Ectodermal cell (in vitro differentiated cells): ENCODE measurements at regions not wholly inside any gene's neighbourhood (a gene's known extent, or its start where the extent isn't known, plus 50 kb on each side); places are given as distances from the start of the nearest gene placed in this dataset.

Experiments used
- H3K27ac ChIP-seq: 2 replicates; pipeline ENCODE4 v1.7.0; 2013; ENCODE audit warnings: mild to moderate bottlenecking, low read depth, low read length; ENCODE audit not compliant: insufficient read depth, poor library complexity, severe bottlenecking
- H3K27me3 ChIP-seq: 2 replicates; pipeline ENCODE4 v1.7.0; 2013; ENCODE audit warnings: mild to moderate bottlenecking, low read length; ENCODE audit not compliant: insufficient read depth, control insufficient read depth, poor library complexity, severe bottlenecking
- H3K36me3 ChIP-seq: one replicate; pipeline ENCODE4 v1.7.0; 2013; ENCODE audit warnings: low read length; ENCODE audit not compliant: control insufficient read depth, insufficient read depth
- H3K4me1 ChIP-seq: one replicate; pipeline ENCODE4 v1.7.0; 2013; ENCODE audit warnings: low read length; ENCODE audit not compliant: control insufficient read depth, insufficient read depth
- H3K4me3 ChIP-seq: 2 replicates; pipeline ENCODE4 v1.7.0; 2013; ENCODE audit warnings: low read depth, low read length, control low read depth; ENCODE audit not compliant: insufficient read depth
- H3K9me3 ChIP-seq: 2 replicates; pipeline ENCODE4 v1.7.0; 2013; ENCODE audit warnings: mild to moderate bottlenecking, low read length, moderate library complexity; ENCODE audit not compliant: control insufficient read depth
- WGBS, 2 experiments: methylation state at CpG; one replicate each; pipeline ENCODE4 v1.1.7; 2013; ENCODE audit warnings: missing lambda C conversion rate in 2 of 2; 5-methylcytosine and 5-hydroxymethylcytosine counted together

GRCh38 chr15:23912191-23912590, 225.1 kb upstream of the NDN start:
- Histone ChIP-seq H3K4me3 (no peak overlapping the region), H3K27ac (no peak overlapping the region), H3K27me3 (no peaks in the 10 kb centered on the region), H3K9me3 (no peaks in the 10 kb centered on the region), H3K36me3 (no peaks in the 10 kb centered on the region), H3K4me1 (no peaks in the 10 kb centered on the region)
- WGBS, 2 experiments: 55 to 64% methylated on average over 12 of the region's 12 CpGs

GRCh38 chr15:23913081-23913480, 226.0 kb upstream of the NDN start:
- WGBS, 2 experiments: 71 to 76% methylated on average over 2 to 5 of the region's 5 CpGs
- H3K4me3 ChIP-seq: no peak overlapping the region

GRCh38 chr15:23913635-23914034, 226.5 kb upstream of the NDN start:
- no peaks in the 10 kb centered on the region for H3K36me3 ChIP-seq

More at GRCh38 chr15:23913081-23913480, 226.0 kb upstream of the NDN start:
- H3K36me3 ChIP-seq: no peaks in the 10 kb centered on the region
- no peaks in the 10 kb centered on the region for H3K27me3 ChIP-seq
- no peaks in the 10 kb centered on the region for H3K9me3 ChIP-seq
- H3K27ac ChIP-seq: no peak overlapping the region
- no peaks in the 10 kb centered on the region for H3K4me1 ChIP-seq

GRCh38 chr15:23924686-23925085, 237.6 kb upstream of the NDN start:
- Histone ChIP-seq H3K27me3 (no peaks in the 10 kb centered on the region), H3K4me1 (no peaks in the 10 kb centered on the region), H3K9me3 (no peaks in the 10 kb centered on the region), H3K4me3 (no peak overlapping the region), H3K36me3 (no peaks in the 10 kb centered on the region), H3K27ac (no peak overlapping the region)
- 82 to 93% methylated on average over 2 to 3 of the region's 3 CpGs for WGBS, 2 experiments

More at GRCh38 chr15:23913635-23914034, 226.5 kb upstream of the NDN start:
- no peaks in the 10 kb centered on the region for H3K4me1 ChIP-seq
- 85 to 94% methylated on average over 1 of the region's 1 CpG for WGBS, 2 experiments
- H3K4me3 ChIP-seq: no peak overlapping the region
- no peaks in the 10 kb centered on the region for H3K27me3 ChIP-seq
- no peak overlapping the region for H3K27ac ChIP-seq
- H3K9me3 ChIP-seq: no peaks in the 10 kb centered on the region

GRCh38 chr15:23954931-23955330, 267.8 kb upstream of the NDN start:
- H3K36me3 ChIP-seq: no peaks in the 10 kb centered on the region
- no peaks in the 10 kb centered on the region for H3K27me3 ChIP-seq
- H3K4me1 ChIP-seq: no peaks in the 10 kb centered on the region
- H3K27ac ChIP-seq: no peak overlapping the region
- H3K9me3 ChIP-seq: no peaks in the 10 kb centered on the region
- 87% methylated on average over 14 of the region's 14 CpGs for WGBS, 2 experiments
- no peak overlapping the region for H3K4me3 ChIP-seq

GRCh38 chr15:23983500-23984259, 296.6 kb upstream of the NDN start:
- H3K4me3 ChIP-seq: no peak overlapping the region

GRCh38 chr15:23994273-23994672, 307.2 kb upstream of the NDN start:
- peaks cover 9% of the 10 kb centered on the region for H3K9me3 ChIP-seq
- WGBS, 2 experiments: 76 to 80% methylated on average over 4 of the region's 4 CpGs
- no peaks in the 10 kb centered on the region for H3K36me3 ChIP-seq
- no peaks in the 10 kb centered on the region for H3K4me1 ChIP-seq
- H3K4me3 ChIP-seq: no peak overlapping the region
- no peaks in the 10 kb centered on the region for H3K27me3 ChIP-seq
- no peak overlapping the region for H3K27ac ChIP-seq

More at GRCh38 chr15:23983500-23984259, 296.6 kb upstream of the NDN start:
- Histone ChIP-seq H3K27me3 (no peaks in the 10 kb centered on the region), H3K27ac (no peak overlapping the region), H3K9me3 (peaks cover 2% of the 10 kb centered on the region), H3K36me3 (no peaks in the 10 kb centered on the region), H3K4me1 (no peaks in the 10 kb centered on the region)
- 71 to 79% methylated on average over 5 of the region's 5 CpGs for WGBS, 2 experiments

GRCh38 chr15:23998056-23998455, 311.0 kb upstream of the NDN start:
- Histone ChIP-seq H3K27me3 (no peaks in the 10 kb centered on the region), H3K9me3 (peaks cover 9% of the 10 kb centered on the region), H3K36me3 (no peaks in the 10 kb centered on the region), H3K4me3 (no peak overlapping the region), H3K4me1 (no peaks in the 10 kb centered on the region), H3K27ac (no peak overlapping the region)
- WGBS, 2 experiments: 72 to 83% methylated on average over 1 of the region's 1 CpG

GRCh38 chr15:24008476-24008875, 321.4 kb upstream of the NDN start:
- Histone ChIP-seq H3K36me3 (no peaks in the 10 kb centered on the region), H3K4me1 (no peaks in the 10 kb centered on the region), H3K9me3 (no peaks in the 10 kb centered on the region), H3K4me3 (no peak overlapping the region), H3K27ac (no peak overlapping the region), H3K27me3 (no peaks in the 10 kb centered on the region)
- WGBS, 2 experiments: 0% methylated on average over 1 of the region's 1 CpG; no CpG with 5 or more reads in 1 of the 2 experiments

GRCh38 chr15:24017470-24017869, 330.4 kb upstream of the NDN start:
- WGBS, 2 experiments: 90 to 100% methylated on average over 1 of the region's 1 CpG
- H3K27ac ChIP-seq: no peak overlapping the region
- H3K27me3 ChIP-seq: no peaks in the 10 kb centered on the region
- no peaks in the 10 kb centered on the region for H3K4me1 ChIP-seq
- no peaks in the 10 kb centered on the region for H3K36me3 ChIP-seq
- H3K9me3 ChIP-seq: no peaks in the 10 kb centered on the region
- no peak overlapping the region for H3K4me3 ChIP-seq
